ENCODE measurements at regions not wholly inside any gene's neighbourhood (a gene's known extent, or its start where the extent isn't known, plus 50 kb on each side); places are given as distances from the start of the nearest gene placed in this dataset.

DNA sequence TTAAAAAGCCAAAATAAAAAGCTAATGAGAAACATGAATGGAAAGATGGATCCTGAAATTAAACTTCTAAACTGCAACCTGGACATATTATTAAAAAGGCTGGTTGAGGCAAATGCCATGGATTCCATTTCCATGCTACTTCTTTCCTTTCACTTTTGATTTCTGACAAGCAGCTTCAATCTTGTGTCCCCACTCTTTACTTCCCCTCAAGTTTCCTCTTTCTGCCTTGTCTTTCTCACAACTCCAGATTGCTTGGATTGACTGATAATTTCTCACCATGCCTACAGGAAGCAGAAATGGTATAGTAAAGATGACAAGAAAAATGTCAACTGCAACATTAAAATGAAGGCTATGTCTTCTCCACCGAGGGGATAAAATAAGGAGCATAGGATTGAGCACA is 1136.7 kb downstream of the TUSC7 start:
- TF ChIP-seq EZH2 (IDR thresholded peaks at IDR 0.05; ENCODE audit: borderline replicate concordance, low read depth, low read length, severe bottlenecking): no peak
- TF ChIP-seq, protein P1, sequence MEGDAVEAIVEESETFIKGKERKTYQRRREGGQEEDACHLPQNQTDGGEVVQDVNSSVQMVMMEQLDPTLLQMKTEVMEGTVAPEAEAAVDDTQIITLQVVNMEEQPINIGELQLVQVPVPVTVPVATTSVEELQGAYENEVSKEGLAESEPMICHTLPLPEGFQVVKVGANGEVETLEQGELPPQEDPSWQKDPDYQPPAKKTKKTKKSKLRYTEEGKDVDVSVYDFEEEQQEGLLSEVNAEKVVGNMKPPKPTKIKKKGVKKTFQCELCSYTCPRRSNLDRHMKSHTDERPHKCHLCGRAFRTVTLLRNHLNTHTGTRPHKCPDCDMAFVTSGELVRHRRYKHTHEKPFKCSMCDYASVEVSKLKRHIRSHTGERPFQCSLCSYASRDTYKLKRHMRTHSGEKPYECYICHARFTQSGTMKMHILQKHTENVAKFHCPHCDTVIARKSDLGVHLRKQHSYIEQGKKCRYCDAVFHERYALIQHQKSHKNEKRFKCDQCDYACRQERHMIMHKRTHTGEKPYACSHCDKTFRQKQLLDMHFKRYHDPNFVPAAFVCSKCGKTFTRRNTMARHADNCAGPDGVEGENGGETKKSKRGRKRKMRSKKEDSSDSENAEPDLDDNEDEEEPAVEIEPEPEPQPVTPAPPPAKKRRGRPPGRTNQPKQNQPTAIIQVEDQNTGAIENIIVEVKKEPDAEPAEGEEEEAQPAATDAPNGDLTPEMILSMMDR (IDR thresholded peaks at IDR 0.05; ENCODE audit: borderline replicate concordance, extremely low read depth, low read length, poor library complexity, severe bottlenecking): no peak
